Large intestine (tissue), 3 donors: ENCODE measurements at regions not wholly inside any gene's neighbourhood (a gene's known extent, or its start where the extent isn't known, plus 50 kb on each side); places are given as distances from the start of the nearest gene placed in this dataset.

Experiments used
- DNase-seq, 2 donors: peaks; one replicate each; pipeline versions ENCODE4 v3.0.0 to v3.0.0-alpha.2; 2013
- H3K27ac ChIP-seq: one replicate; pipeline ENCODE4 v1.5.1; 2013; ENCODE audit warnings: low read length
- H3K27me3 ChIP-seq: 2 replicates; pipeline ENCODE4 v1.6.1; 2013; ENCODE audit warnings: low read length; ENCODE audit not compliant: control insufficient read depth, insufficient read depth
- H3K36me3 ChIP-seq: 2 replicates; pipeline ENCODE4 v1.6.1; 2013; ENCODE audit warnings: low read length; ENCODE audit not compliant: control insufficient read depth, insufficient read depth
- H3K4me1 ChIP-seq: one replicate; pipeline ENCODE4 v1.6.1; 2013; ENCODE audit warnings: low read length; ENCODE audit not compliant: control insufficient read depth, insufficient read depth
- H3K4me3 ChIP-seq: one replicate; pipeline ENCODE4 v1.5.1; 2013; ENCODE audit warnings: low read length
- H3K9me3 ChIP-seq: one replicate; pipeline ENCODE4 v1.6.1; 2013; ENCODE audit warnings: mild to moderate bottlenecking, low read depth, low read length, moderate library complexity; ENCODE audit not compliant: control insufficient read depth
- WGBS: methylation state at CpG from one replicate; pipeline ENCODE4 v1.1.5; 2013; ENCODE audit warnings: low lambda C conversion rate; ENCODE audit not compliant: insufficient coverage; 5-methylcytosine and 5-hydroxymethylcytosine counted together

GRCh38 chr13:105177265-105177900 lies 1358.1 kb downstream of the EFNB2 start:
- H3K27ac ChIP-seq = no peak overlapping the region
- H3K36me3 ChIP-seq = no peaks in the 10 kb centered on the region
- no peaks in the 10 kb centered on the region for H3K27me3 ChIP-seq
- 83% methylated on average over 2 of the region's 3 CpGs for WGBS
- no peaks in the 10 kb centered on the region for H3K4me1 ChIP-seq
- no peak overlapping the region for H3K4me3 ChIP-seq
- DNase-seq = no peak
- H3K9me3 ChIP-seq = no peaks in the 10 kb centered on the region

- Histone ChIP-seq H3K9me3 (no peaks in the 10 kb centered on the region), H3K4me1 (no peaks in the 10 kb centered on the region), H3K4me3 (no peak overlapping the region), H3K27ac (no peak overlapping the region), H3K36me3 (no peaks in the 10 kb centered on the region), H3K27me3 (no peaks in the 10 kb centered on the region)
- no peak for DNase-seq
Observed at GRCh38 chr13:105170438-105170837, 1365.0 kb downstream of the EFNB2 start.

GRCh38 chr13:105168295-105168694 lies 1367.2 kb downstream of the EFNB2 start:
- DNase-seq = no peak
- no CpG with 5 or more reads among the region's 1 CpG for WGBS
- Histone ChIP-seq H3K9me3 (no peaks in the 10 kb centered on the region), H3K36me3 (no peaks in the 10 kb centered on the region), H3K27me3 (no peaks in the 10 kb centered on the region), H3K27ac (no peak overlapping the region), H3K4me3 (no peak overlapping the region), H3K4me1 (no peaks in the 10 kb centered on the region)

- WGBS = no CpG with 5 or more reads among the region's 1 CpG
- Histone ChIP-seq H3K4me3 (no peak overlapping the region), H3K36me3 (no peaks in the 10 kb centered on the region), H3K27ac (no peak overlapping the region), H3K9me3 (no peaks in the 10 kb centered on the region), H3K4me1 (no peaks in the 10 kb centered on the region), H3K27me3 (no peaks in the 10 kb centered on the region)
- no peak for DNase-seq
Observed at GRCh38 chr13:105167385-105167784, 1368.1 kb downstream of the EFNB2 start.

GRCh38 chr13:105165449-105166125 lies 1369.9 kb downstream of the EFNB2 start:
- whole genome bisulfite sequencing = 71% methylated on average over 1 of the region's 2 CpGs
- H3K27me3 ChIP-seq = no peaks in the 10 kb centered on the region
- no peaks in the 10 kb centered on the region for H3K4me1 ChIP-seq
- no peaks in the 10 kb centered on the region for H3K9me3 ChIP-seq
- no peak for DNase-seq
- no peak overlapping the region for H3K4me3 ChIP-seq
- no peaks in the 10 kb centered on the region for H3K36me3 ChIP-seq
- no peak overlapping the region for H3K27ac ChIP-seq

GRCh38 chr13:105159841-105160240 lies 1375.6 kb downstream of the EFNB2 start:
- WGBS = no CpG with 5 or more reads among the region's 1 CpG
- DNase-seq = no peak

GRCh38 chr13:105153611-105154010 lies 1381.9 kb downstream of the EFNB2 start:
- Histone ChIP-seq H3K27ac (no peak overlapping the region), H3K36me3 (no peaks in the 10 kb centered on the region), H3K4me3 (no peak overlapping the region), H3K4me1 (no peaks in the 10 kb centered on the region), H3K9me3 (no peaks in the 10 kb centered on the region), H3K27me3 (no peaks in the 10 kb centered on the region)
- 75% methylated on average over 1 of the region's 1 CpG for WGBS
- no peak for DNase-seq

More at GRCh38 chr13:105159841-105160240, 1375.6 kb downstream of the EFNB2 start:
- H3K27me3 ChIP-seq = no peaks in the 10 kb centered on the region
- no peaks in the 10 kb centered on the region for H3K9me3 ChIP-seq
- H3K4me3 ChIP-seq = no peak overlapping the region
- H3K36me3 ChIP-seq = no peaks in the 10 kb centered on the region
- no peaks in the 10 kb centered on the region for H3K4me1 ChIP-seq
- H3K27ac ChIP-seq = no peak overlapping the region

GRCh38 chr13:105151639-105152038 lies 1383.8 kb downstream of the EFNB2 start:
- no peak overlapping the region for H3K27ac ChIP-seq
- no peak for DNase-seq
- no peaks in the 10 kb centered on the region for H3K4me1 ChIP-seq
- H3K9me3 ChIP-seq = no peaks in the 10 kb centered on the region
- WGBS = no CpG with 5 or more reads among the region's 3 CpGs
- no peaks in the 10 kb centered on the region for H3K27me3 ChIP-seq
- no peaks in the 10 kb centered on the region for H3K36me3 ChIP-seq
- no peak overlapping the region for H3K4me3 ChIP-seq

GRCh38 chr13:105147461-105147860 lies 1388.0 kb downstream of the EFNB2 start:
- Histone ChIP-seq H3K9me3 (no peaks in the 10 kb centered on the region), H3K36me3 (no peaks in the 10 kb centered on the region), H3K4me3 (no peak overlapping the region), H3K27me3 (no peaks in the 10 kb centered on the region), H3K27ac (no peak overlapping the region), H3K4me1 (no peaks in the 10 kb centered on the region)
- 100% methylated on average over 2 of the region's 4 CpGs for WGBS
- DNase-seq = no peak

- H3K27ac ChIP-seq = no peak overlapping the region
- no peaks in the 10 kb centered on the region for H3K36me3 ChIP-seq
- H3K4me3 ChIP-seq = no peak overlapping the region
- no CpG with 5 or more reads among the region's 3 CpGs for WGBS
- no peaks in the 10 kb centered on the region for H3K27me3 ChIP-seq
- H3K9me3 ChIP-seq = no peaks in the 10 kb centered on the region
- no peaks in the 10 kb centered on the region for H3K4me1 ChIP-seq
- no peak for DNase-seq
Observed at GRCh38 chr13:105144936-105145335, 1390.5 kb downstream of the EFNB2 start.

GRCh38 chr13:105144020-105144419 lies 1391.4 kb downstream of the EFNB2 start:
- Histone ChIP-seq H3K4me1 (no peaks in the 10 kb centered on the region), H3K27ac (no peak overlapping the region), H3K27me3 (no peaks in the 10 kb centered on the region), H3K9me3 (no peaks in the 10 kb centered on the region), H3K36me3 (no peaks in the 10 kb centered on the region), H3K4me3 (no peak overlapping the region)
- no peak for DNase-seq
- WGBS = 69% methylated on average over 2 of the region's 3 CpGs
